K562 (cell line): ENCODE measurements at regions not wholly inside any gene's neighbourhood (a gene's known extent, or its start where the extent isn't known, plus 50 kb on each side); places are given as distances from the start of the nearest gene placed in this dataset.

ENCODE experiments used
- ATAC-seq: fragments of 200-7000 bp; cut with Tn5 transposase; 3 replicates; pipeline ENCODE4 v1.9.1; 2020; ENCODE audit warnings: moderate library complexity
- BruUV-seq: library from RNA; stranded (reverse); fragments of 400-500 nt; replicated peaks from 2 replicates; lab custom pipeline; 2021; lab: Mats Ljungman, UMichigan
- CTCF ChIA-PET: fragments of 300-600 bp; formaldehyde crosslinking; extraction: SDS; loops from one replicate; lab custom pipeline; 2021; ENCODE audit warnings: low intra/inter-chr PET ratio; lab: Yijun Ruan, JAX
- POLR2A ChIA-PET: fragments of 300-600, 350-650 bp; sonication (Branson Sonifier 250); formaldehyde crosslinking; extraction: SDS; loops from one replicate; lab custom pipeline; 2021; ENCODE audit warnings: antibody characterized with exemption, inconsistent platforms; lab: Yijun Ruan, JAX
- DNase-seq, 4 experiments: peaks; one replicate each; pipeline versions ENCODE4 v3.0.0 to v3.0.0-alpha.2; 2011 to 2018; ENCODE audit warnings: low spot score in 3 of 4, mixed read lengths in 3 of 4; ENCODE audit errors: extremely low read depth in 1 of 4
- FAIRE-seq: peaks from 2 replicates; lab custom pipeline; 2011; peaks lifted over from hg19 to GRCh38; lab: Jason Lieb, UNC
- H2AFZ ChIP-seq: 2 replicates; pipeline ENCODE4 v1.6.0; 2011; ENCODE audit warnings: low read depth, low read length, control low read depth, inconsistent platforms
- H3K27ac ChIP-seq: fragments of 200-600 bp; 3 replicates; pipeline ENCODE4 v1.8.0; 2011; ENCODE audit warnings: low read depth, mild to moderate bottlenecking, control low read depth, inconsistent platforms, low read length, moderate library complexity, mixed read lengths; ENCODE audit errors: extremely low read depth
- H3K27me3 ChIP-seq, 2 experiments: fragments of 300-600 bp in 1 of 2; 2 replicates in 1 of 2; 3 replicates in 1 of 2; pipeline versions ENCODE4 v1.6.0 to v1.8.0; 2011; ENCODE audit warnings: inconsistent platforms in 2 of 2, low read length in 2 of 2, mild to moderate bottlenecking in 1 of 2, mixed read lengths in 1 of 2, moderate library complexity in 1 of 2; ENCODE audit not compliant: control insufficient read depth in 2 of 2, insufficient read depth in 2 of 2
- H3K36me3 ChIP-seq: fragments of 300-600 bp; 3 replicates; pipeline ENCODE4 v1.8.0; 2011; ENCODE audit warnings: mild to moderate bottlenecking, low read length, inconsistent platforms; ENCODE audit not compliant: control insufficient read depth, insufficient read depth
- H3K4me1 ChIP-seq, 2 experiments: fragments of 200-600 bp in 1 of 2; replicated peaks in 1 of 2; 2 replicates in 1 of 2; 3 replicates in 1 of 2; pipeline versions ENCODE4 v1.5.1 to v1.8.0; 2011; ENCODE audit warnings: inconsistent platforms in 2 of 2, low read length in 2 of 2, mild to moderate bottlenecking in 1 of 2, mixed read lengths in 1 of 2, moderate library complexity in 1 of 2; ENCODE audit not compliant: control insufficient read depth in 2 of 2, insufficient read depth in 2 of 2
- H3K4me2 ChIP-seq: 2 replicates; pipeline ENCODE4 v1.6.1; 2011; ENCODE audit warnings: low read length, control low read depth, inconsistent platforms, mixed read lengths; ENCODE audit not compliant: insufficient read depth
- H3K4me3 ChIP-seq: fragments of 200-600 bp; sonication (generic), shearing (Covaris generic); 2 replicates; pipeline ENCODE4 v1.5.1; 2016; ENCODE audit warnings: control low read depth, inconsistent platforms
- H3K79me2 ChIP-seq: fragments of 200-600 bp; 3 replicates; pipeline ENCODE4 v1.8.0; 2011; ENCODE audit warnings: low read length, inconsistent platforms; ENCODE audit not compliant: control insufficient read depth, insufficient read depth
- H3K9ac ChIP-seq, 2 experiments: 2 replicates each; pipeline versions ENCODE4 v1.6.0 to v1.6.1; 2011; ENCODE audit warnings: low read depth in 2 of 2, low read length in 2 of 2, control low read depth in 1 of 2, inconsistent platforms in 1 of 2, mild to moderate bottlenecking in 1 of 2, mixed read lengths in 1 of 2; ENCODE audit not compliant: insufficient read depth in 1 of 2
- H3K9me1 ChIP-seq: one replicate; pipeline ENCODE4 v1.6.0; 2011; ENCODE audit warnings: inconsistent platforms, mild to moderate bottlenecking, low read length, moderate library complexity; ENCODE audit not compliant: control insufficient read depth, insufficient read depth
- H3K9me3 ChIP-seq: replicated peaks from 2 replicates; pipeline ENCODE4 v1.5.1; 2011; ENCODE audit warnings: low read depth, low read length, inconsistent platforms; ENCODE audit not compliant: control insufficient read depth, insufficient read depth
- H4K20me1 ChIP-seq: replicated peaks from 2 replicates; pipeline ENCODE4 v1.6.1; 2011; ENCODE audit warnings: low read length, inconsistent platforms, mixed read lengths; ENCODE audit not compliant: control insufficient read depth, insufficient read depth
- BCL6 ChIP-seq: fragments of 250-450 bp; sonication (Bioruptor Pico); IDR thresholded peaks from 2 replicates; pipeline ENCODE4 v1.4.0; 2020
- ELF2 ChIP-seq: fragments of 250-450 bp; sonication (Bioruptor Pico); IDR thresholded peaks from 2 replicates; pipeline ENCODE4 v1.5.0; 2021; ENCODE audit warnings: mild to moderate bottlenecking
- EP300 ChIP-seq: IDR thresholded peaks from 2 replicates; pipeline ENCODE4 v1.6.1; 2012; ENCODE audit warnings: low read length, improper control_type of control experiment
- GTF2E2 ChIP-seq: fragments of 200-800 bp; sonication (Bioruptor generic); IDR thresholded peaks from 2 replicates; pipeline ENCODE4 v1.6.1; 2016; ENCODE audit warnings: missing genetic modification characterization, missing compliant biosample characterization
- HDAC8 ChIP-seq: fragments of 450-650 bp; IDR thresholded peaks from 2 replicates; pipeline ENCODE4 v1.6.1; 2016; ENCODE audit warnings: mild to moderate bottlenecking, missing genetic modification characterization, moderate library complexity, missing compliant biosample characterization
- WGBS: fragments of 100-300 bp; shearing (Covaris generic); methylation state at CpG from one replicate; pipeline ENCODE4 v1.1.6; 2016; ENCODE audit warnings: low coverage, mixed read lengths; ENCODE audit not compliant: insufficient coverage; ENCODE audit errors: missing lambda C conversion rate; 5-methylcytosine and 5-hydroxymethylcytosine counted together
- in situ Hi-C: fragments of 300-500 bp; cut with MboI; formaldehyde crosslinking; loops from 4 replicates; pipeline ENCODE4 v1.15.0; 2018; ENCODE audit warnings: inconsistent platforms, mixed read lengths
- intact Hi-C: fragments of 100-400 bp; cut with micrococcal nuclease; formaldehyde crosslinking; loops from 2 replicates; pipeline ENCODE4 v1.14.2; 2022
- TF ChIP-seq, protein P1 (sequence below): sonication (generic); IDR thresholded peaks from 2 replicates; pipeline ENCODE4 v1.6.1; 2016
- TF ChIP-seq, protein P2 (sequence below): fragments of 450-650 bp; IDR thresholded peaks from 2 replicates; pipeline ENCODE4 v1.6.1; 2016
- TF ChIP-seq, protein P3 (sequence below): fragments of 450-650 bp; IDR thresholded peaks from 2 replicates; pipeline ENCODE4 v1.6.1; 2016; ENCODE audit warnings: borderline replicate concordance

DNA sequence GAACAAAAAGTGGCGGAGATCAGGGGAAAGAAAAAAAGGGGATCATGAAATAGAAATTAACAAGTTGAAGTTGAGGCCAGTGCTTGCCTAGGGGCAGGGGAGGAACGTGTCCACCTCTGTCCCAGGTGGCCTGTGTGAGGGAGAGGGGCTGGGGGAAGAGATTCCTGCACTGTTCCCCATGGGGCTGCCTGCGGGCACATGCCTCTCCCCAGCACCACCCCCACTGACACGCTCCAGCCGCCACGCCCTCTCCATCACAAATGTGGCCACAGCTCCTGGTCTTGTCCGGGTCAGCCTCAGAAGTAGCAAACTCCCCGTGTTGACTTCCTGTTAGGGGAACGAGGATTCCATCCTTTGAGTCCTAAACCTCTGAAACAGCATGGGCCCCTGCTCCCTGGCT lies 161.2 kb downstream of the GLI2 start (continued):
- TF ChIP-seq HDAC8 (tag) (no peak), GTF2E2 (tag) (no peak), BCL6 (no peak), EP300 (no peak), ELF2 (CRISPR knock-in tag) (no peak)
- TF ChIP-seq, protein P1, sequence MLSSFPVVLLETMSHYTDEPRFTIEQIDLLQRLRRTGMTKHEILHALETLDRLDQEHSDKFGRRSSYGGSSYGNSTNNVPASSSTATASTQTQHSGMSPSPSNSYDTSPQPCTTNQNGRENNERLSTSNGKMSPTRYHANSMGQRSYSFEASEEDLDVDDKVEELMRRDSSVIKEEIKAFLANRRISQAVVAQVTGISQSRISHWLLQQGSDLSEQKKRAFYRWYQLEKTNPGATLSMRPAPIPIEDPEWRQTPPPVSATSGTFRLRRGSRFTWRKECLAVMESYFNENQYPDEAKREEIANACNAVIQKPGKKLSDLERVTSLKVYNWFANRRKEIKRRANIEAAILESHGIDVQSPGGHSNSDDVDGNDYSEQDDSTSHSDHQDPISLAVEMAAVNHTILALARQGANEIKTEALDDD, result no peak

DNA sequence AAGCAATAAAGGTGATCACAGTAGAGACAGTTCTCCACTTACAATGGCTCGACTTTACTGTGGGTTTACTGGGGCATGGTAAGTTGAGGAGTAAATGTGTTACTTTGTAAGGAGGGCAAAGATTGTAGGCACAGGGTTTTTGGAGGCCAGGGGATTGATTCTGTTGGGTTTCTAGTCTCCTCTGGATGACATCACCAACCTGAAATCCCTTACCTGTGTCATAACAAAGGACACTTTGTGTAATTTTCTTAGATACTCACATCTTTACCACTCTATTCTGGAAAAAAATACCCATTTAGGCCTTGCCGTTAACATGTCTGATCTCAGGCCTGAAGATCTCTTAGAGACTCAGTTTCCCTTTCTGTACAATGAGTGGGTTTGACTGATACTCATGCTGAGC lies 161.7 kb downstream of the GLI2 start:
- TF ChIP-seq, protein P2, sequence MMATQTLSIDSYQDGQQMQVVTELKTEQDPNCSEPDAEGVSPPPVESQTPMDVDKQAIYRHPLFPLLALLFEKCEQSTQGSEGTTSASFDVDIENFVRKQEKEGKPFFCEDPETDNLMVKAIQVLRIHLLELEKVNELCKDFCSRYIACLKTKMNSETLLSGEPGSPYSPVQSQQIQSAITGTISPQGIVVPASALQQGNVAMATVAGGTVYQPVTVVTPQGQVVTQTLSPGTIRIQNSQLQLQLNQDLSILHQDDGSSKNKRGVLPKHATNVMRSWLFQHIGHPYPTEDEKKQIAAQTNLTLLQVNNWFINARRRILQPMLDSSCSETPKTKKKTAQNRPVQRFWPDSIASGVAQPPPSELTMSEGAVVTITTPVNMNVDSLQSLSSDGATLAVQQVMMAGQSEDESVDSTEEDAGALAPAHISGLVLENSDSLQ, result no peak
- TF ChIP-seq, protein P3, sequence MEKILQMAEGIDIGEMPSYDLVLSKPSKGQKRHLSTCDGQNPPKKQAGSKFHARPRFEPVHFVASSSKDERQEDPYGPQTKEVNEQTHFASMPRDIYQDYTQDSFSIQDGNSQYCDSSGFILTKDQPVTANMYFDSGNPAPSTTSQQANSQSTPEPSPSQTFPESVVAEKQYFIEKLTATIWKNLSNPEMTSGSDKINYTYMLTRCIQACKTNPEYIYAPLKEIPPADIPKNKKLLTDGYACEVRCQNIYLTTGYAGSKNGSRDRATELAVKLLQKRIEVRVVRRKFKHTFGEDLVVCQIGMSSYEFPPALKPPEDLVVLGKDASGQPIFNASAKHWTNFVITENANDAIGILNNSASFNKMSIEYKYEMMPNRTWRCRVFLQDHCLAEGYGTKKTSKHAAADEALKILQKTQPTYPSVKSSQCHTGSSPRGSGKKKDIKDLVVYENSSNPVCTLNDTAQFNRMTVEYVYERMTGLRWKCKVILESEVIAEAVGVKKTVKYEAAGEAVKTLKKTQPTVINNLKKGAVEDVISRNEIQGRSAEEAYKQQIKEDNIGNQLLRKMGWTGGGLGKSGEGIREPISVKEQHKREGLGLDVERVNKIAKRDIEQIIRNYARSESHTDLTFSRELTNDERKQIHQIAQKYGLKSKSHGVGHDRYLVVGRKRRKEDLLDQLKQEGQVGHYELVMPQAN, result no peak
- Histone ChIP-seq H3K36me3 (no peaks in the 10 kb centered on the region), H3K9me1 (no peaks in the 10 kb centered on the region), H3K9me3 (no peaks in the 10 kb centered on the region), H2AFZ (no peak overlapping the region), H3K27me3 (peaks cover 16 to 40% of the 10 kb centered on the region in 2 experiments; a peak in 4 of 5 replicates), H3K27ac (no peak overlapping the region), H3K9ac (no peak overlapping the region), H4K20me1 (0 out of 2 replicates have a peak, but pooled peaks cover 6% of the 10 kb centered on the region), H3K79me2 (no peaks in the 10 kb centered on the region), H3K4me3 (no peak overlapping the region), H3K4me1 (no peaks in the 10 kb centered on the region; a peak in 1 of 5 replicates), H3K4me2 (no peak overlapping the region)
- intact Hi-C loops (no loop called here), in situ Hi-C loops (no loop called here)
- DNase-seq, result no peak
- no TSS peak for BruUV-seq
- ChIA-PET CTCF (no interaction called here), POLR2A (interaction anchor here (1.6 kb wide), 1 partner anchor 15 kb away, joined by 4 read pairs; no protein-coding TSS in a partner anchor)
- 0% methylated on average over 2 of the region's 2 CpGs for WGBS
- FAIRE-seq, result no peak
- no peak for ATAC-seq
